ENCODE measurements at regions not wholly inside any gene's neighbourhood (a gene's known extent, or its start where the extent isn't known, plus 50 kb on each side); places are given as distances from the start of the nearest gene placed in this dataset.

DNA sequence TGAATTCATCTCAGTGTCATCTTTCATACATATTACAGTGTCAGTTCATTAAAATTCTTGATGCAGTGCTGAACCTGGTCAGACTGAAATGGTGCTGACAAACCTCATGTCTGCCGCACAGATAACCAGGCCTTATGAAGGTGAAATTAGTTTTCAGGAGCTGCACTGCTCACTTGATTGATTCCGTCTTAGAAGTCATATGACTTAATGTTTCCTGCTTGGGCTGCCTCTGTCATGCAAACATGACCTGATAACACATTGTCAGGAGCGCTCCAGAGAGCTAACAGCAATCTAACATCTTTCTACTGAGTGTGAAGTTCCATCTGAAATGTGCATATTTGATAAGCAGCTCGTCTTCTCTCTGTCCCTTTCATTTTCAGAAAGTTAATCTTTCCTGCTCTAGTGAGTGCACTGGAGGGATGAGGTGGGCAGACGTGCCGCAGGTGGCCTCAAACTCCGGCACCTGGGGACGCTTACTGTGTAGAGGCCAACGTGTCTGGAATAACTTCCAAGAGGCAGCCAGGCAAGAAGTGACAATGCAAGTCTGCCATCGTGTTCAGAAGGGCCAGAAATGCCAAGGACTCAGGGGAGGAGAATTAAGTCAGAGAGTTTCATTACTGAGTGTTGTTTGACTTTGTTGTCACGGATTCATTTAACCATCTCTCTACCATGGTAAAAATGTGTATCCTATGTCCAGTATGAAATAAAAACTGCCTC, 592.1 kb downstream of the TLE1 start:
- DNase-seq: peak in 1 of 7 donors; percentile 23
- Histone ChIP-seq H3K4me3 (no peak overlapping the region), H3K4me1 (replicated peaks in 1 of 2) (peaks cover 9 to 10% of the 10 kb centered on the region in 2 donors), H3K27ac (peak overlapping the region in 4 of 5 donors; percentile 17 to 83 (median 59)), H3K27me3 (no peaks in the 10 kb centered on the region), H3K9me3 (replicated peaks in 1 of 3) (peaks cover 0 to 4% (median 0%) of the 10 kb centered on the region in 3 donors), H3K36me3 (replicated peaks in 1 of 2) (no peaks in the 10 kb centered on the region)
- WGBS, 4 donors: 38 to 60% (median 49%) methylated on average over 11 of the region's 11 CpGs
- TF ChIP-seq POLR2A (IDR thresholded peaks at IDR 0.05): no peak
- intact Hi-C loops (cut with DNase I): no loop called here

DNA sequence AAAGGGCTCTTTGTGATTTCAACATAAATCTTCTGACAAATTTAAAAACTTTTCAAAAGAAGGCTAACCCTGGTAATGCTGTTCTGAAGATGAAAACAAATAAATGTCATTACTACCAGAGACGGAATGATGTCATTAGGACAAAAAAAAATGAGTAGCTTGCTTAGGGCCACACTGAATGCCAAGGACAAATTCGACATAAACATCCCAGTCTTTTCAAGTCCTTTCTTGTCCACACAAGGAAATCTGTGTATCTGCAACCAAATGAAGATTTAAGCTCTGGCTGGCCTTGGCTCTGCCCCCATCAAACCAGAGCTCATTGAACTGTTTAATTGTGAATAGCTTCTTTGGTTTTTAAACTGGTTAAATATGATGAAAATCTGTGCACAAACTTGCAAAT, 592.7 kb downstream of the TLE1 start:
- peaks cover 0 to 4% (median 0%) of the 10 kb centered on the region in 3 donors for H3K9me3 ChIP-seq (replicated peaks in 1 of 3)
- peaks cover 9 to 10% of the 10 kb centered on the region in 2 donors for H3K4me1 ChIP-seq (replicated peaks in 1 of 2)
- H3K4me3 ChIP-seq: no peak overlapping the region
- H3K36me3 ChIP-seq (replicated peaks in 1 of 2): no peaks in the 10 kb centered on the region
- H3K27me3 ChIP-seq: no peaks in the 10 kb centered on the region
- H3K27ac ChIP-seq: peak overlapping the region in 4 of 5 donors; percentile 17 to 83 (median 59)
- DNase-seq: peak in 5 of 7 donors; percentile 13 to 64 (median 33)
- TF ChIP-seq, protein P1, sequence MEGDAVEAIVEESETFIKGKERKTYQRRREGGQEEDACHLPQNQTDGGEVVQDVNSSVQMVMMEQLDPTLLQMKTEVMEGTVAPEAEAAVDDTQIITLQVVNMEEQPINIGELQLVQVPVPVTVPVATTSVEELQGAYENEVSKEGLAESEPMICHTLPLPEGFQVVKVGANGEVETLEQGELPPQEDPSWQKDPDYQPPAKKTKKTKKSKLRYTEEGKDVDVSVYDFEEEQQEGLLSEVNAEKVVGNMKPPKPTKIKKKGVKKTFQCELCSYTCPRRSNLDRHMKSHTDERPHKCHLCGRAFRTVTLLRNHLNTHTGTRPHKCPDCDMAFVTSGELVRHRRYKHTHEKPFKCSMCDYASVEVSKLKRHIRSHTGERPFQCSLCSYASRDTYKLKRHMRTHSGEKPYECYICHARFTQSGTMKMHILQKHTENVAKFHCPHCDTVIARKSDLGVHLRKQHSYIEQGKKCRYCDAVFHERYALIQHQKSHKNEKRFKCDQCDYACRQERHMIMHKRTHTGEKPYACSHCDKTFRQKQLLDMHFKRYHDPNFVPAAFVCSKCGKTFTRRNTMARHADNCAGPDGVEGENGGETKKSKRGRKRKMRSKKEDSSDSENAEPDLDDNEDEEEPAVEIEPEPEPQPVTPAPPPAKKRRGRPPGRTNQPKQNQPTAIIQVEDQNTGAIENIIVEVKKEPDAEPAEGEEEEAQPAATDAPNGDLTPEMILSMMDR (IDR thresholded peaks at IDR 0.05): no peak
- no peak for TF ChIP-seq POLR2A (IDR thresholded peaks at IDR 0.05)
- 32 to 56% (median 42%) methylated on average over 2 of the region's 2 CpGs for WGBS, 4 donors
- intact Hi-C loops (cut with DNase I): no loop called here

DNA sequence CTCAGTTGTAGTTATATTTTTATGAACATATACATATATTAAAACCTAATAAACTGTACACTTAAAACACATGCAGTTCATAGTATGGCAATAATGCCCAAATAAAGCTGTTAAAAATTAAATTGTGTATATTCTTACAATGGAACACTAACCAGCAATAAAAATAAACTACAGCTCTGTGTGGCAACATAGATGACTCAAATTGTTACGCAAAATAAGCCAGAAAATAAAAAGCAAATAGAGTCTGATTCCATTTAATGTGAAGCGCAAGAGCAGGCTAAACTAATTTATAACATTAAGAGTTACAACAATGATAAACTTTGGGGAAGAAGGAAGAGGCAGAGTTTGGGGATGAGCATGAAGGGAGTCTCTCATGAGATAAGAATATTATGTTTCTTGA, 597.3 kb downstream of the TLE1 start:
- no peak overlapping the region for H3K4me3 ChIP-seq
- DNase-seq: no peak
- 93 to 97% (median 95%) methylated on average over 2 of the region's 2 CpGs for WGBS, 4 donors
- TF ChIP-seq POLR2A (IDR thresholded peaks at IDR 0.05): no peak
- TF ChIP-seq, protein P1 (IDR thresholded peaks at IDR 0.05): no peak
- peaks cover 0 to 4% (median 0%) of the 10 kb centered on the region in 3 donors for H3K9me3 ChIP-seq (replicated peaks in 1 of 3)
- H3K36me3 ChIP-seq (replicated peaks in 1 of 2): no peaks in the 10 kb centered on the region
- peaks cover 5% of the 10 kb centered on the region in 2 donors for H3K4me1 ChIP-seq (replicated peaks in 1 of 2)
- H3K27ac ChIP-seq: no peak overlapping the region
- no peaks in the 10 kb centered on the region for H3K27me3 ChIP-seq
- intact Hi-C loops (cut with DNase I): no loop called here

DNA sequence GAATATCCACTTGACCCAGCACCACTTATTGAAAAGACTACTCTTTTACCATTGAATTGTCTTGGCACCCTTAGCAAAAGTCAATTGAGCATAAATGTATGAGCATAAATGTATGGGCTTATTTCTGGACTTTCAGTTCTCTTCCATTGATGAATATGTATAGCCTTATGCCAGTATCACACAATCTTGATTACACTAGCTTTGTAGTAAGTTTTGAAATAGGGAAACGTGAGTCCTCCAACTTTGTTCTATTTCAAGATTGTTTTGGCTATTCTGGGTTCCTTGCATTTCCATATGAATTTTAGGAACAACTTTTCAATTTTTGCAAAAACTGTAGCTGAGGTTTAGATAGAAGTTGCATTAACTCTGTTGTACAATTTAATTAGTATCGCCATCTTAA, 601.0 kb downstream of the TLE1 start:
- WGBS, 4 donors: 75 to 90% (median 84%) methylated on average over 2 of the region's 2 CpGs
- Histone ChIP-seq H3K36me3 (replicated peaks in 1 of 2) (no peaks in the 10 kb centered on the region), H3K27ac (no peak overlapping the region), H3K4me3 (no peak overlapping the region), H3K9me3 (replicated peaks in 1 of 3) (peaks cover 0 to 2% (median 0%) of the 10 kb centered on the region in 3 donors), H3K27me3 (no peaks in the 10 kb centered on the region), H3K4me1 (replicated peaks in 1 of 2) (peaks cover 4 to 10% of the 10 kb centered on the region in 2 donors)
- intact Hi-C loops (cut with DNase I): no loop called here
- TF ChIP-seq, protein P1 (IDR thresholded peaks at IDR 0.05): no peak
- no peak for TF ChIP-seq POLR2A (IDR thresholded peaks at IDR 0.05)
- no peak for DNase-seq

DNA sequence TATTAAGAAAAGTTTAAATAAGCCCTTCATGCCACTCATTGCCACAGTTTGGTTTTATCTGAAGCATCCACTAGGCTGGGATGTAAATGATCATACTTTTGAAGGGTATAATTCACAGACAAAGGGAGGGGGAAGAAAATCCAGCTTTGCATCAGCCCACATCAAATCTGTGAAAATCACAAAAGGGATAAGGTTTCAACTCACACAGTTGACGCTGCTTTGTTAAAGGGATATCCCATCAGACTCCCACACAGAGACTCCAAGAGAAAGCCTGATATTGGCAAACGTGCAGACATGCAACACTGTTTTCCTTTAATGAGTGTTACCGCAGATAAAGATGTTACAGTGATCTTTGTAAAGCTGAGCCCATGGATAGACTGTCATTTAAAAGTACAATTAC, 602.9 kb downstream of the TLE1 start:
- Histone ChIP-seq H3K27me3 (no peaks in the 10 kb centered on the region), H3K36me3 (replicated peaks in 1 of 2) (no peaks in the 10 kb centered on the region), H3K4me1 (replicated peaks in 1 of 2) (peaks cover 7 to 10% of the 10 kb centered on the region in 2 donors), H3K27ac (no peak overlapping the region), H3K4me3 (no peak overlapping the region), H3K9me3 (replicated peaks in 1 of 3) (no peaks in the 10 kb centered on the region)
- TF ChIP-seq, protein P1 (IDR thresholded peaks at IDR 0.05): no peak
- no peak for TF ChIP-seq POLR2A (IDR thresholded peaks at IDR 0.05)
- no peak for DNase-seq
- WGBS, 4 donors: 71 to 86% (median 82%) methylated on average over 3 of the region's 3 CpGs
- intact Hi-C loops (cut with DNase I): no loop called here

Data from adrenal gland (tissue), 9 donors.